ENCODE measurements at regions not wholly inside any gene's neighbourhood (a gene's known extent, or its start where the extent isn't known, plus 50 kb on each side); places are given as distances from the start of the nearest gene placed in this dataset.

GRCh38 chr17:33509331-33509730 is 216.2 kb upstream of the ASIC2 start:
- DNase-seq (ENCODE audit: low read depth in 4 of 4, low spot score in 2 of 4): no peak

DNA sequence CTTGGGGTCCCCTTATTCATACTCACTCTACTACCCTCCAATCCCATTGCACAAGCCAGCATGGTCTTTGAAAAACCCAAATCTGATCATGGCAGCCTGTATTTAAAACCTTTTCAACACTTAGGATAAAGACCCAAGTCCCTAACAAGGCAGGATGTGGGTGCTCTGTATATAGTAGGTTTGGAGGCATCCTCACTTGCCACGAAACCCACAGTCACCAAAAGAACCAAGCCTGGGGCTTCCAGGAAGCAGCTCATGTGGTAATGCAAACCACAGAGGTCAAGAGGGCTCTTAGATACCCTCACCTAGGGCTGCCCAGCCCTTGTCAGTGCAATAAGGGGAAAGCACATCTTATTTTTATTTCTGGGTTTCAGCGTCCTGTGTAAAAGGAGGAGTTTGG is 218.6 kb upstream of the ASIC2 start:
- DNase-seq (ENCODE audit: low read depth in 4 of 4, low spot score in 2 of 4): no peak

- no peak for DNase-seq (ENCODE audit: low read depth in 4 of 4, low spot score in 2 of 4)
Observed at GRCh38 chr17:33512113-33512512, 219.0 kb upstream of the ASIC2 start.

- no peak for DNase-seq (ENCODE audit: low read depth in 4 of 4, low spot score in 2 of 4)
Observed at GRCh38 chr17:33513769-33514168, 220.7 kb upstream of the ASIC2 start.

DNA sequence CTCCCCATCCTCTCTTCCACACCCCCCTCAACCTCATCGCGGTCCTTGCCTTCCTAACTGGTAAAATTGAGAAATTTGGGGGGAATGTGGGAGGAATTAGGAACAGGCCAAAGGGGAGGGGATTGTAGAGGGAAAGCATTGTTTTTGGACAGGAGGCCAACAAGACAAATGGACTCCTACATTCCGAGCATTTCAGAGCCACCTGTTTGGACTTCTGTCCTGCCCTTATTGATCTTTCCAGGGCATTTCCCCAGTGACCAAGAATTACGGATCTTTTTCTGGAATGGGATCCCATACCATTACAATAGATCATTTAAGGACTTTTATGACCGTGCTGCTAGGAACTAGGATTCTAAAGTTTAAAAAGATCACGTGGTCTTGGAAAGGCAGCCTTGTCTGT is 221.3 kb upstream of the ASIC2 start:
- DNase-seq (ENCODE audit: low read depth in 4 of 4, low spot score in 2 of 4): no peak

DNA sequence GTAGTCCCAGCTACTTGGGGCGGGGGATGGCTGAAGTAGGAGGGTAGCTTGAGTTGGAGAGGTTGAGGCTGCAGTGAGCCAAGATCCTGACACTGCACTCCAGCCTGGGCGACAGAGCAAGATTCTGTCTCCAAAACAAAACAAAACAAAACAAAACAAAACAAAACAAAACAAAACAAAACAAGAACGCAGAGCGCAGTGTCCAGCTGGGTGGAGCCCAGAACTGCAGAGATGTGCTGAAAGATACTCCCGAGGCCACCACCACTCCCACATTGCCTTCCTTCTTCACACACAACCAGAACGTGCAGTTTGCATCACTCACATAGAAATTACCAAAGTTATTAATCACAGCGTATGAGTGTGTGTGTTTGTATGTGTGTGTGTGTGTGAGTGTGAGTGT is 222.9 kb upstream of the ASIC2 start:
- DNase-seq (ENCODE audit: low read depth in 4 of 4, low spot score in 2 of 4): no peak

- no peak for DNase-seq (ENCODE audit: low read depth in 4 of 4, low spot score in 2 of 4)
Observed at GRCh38 chr17:33516645-33517044, 223.6 kb upstream of the ASIC2 start.

- no peak for DNase-seq (ENCODE audit: low read depth in 4 of 4, low spot score in 2 of 4)
Observed at GRCh38 chr17:33517746-33518145, 224.7 kb upstream of the ASIC2 start.

DNA sequence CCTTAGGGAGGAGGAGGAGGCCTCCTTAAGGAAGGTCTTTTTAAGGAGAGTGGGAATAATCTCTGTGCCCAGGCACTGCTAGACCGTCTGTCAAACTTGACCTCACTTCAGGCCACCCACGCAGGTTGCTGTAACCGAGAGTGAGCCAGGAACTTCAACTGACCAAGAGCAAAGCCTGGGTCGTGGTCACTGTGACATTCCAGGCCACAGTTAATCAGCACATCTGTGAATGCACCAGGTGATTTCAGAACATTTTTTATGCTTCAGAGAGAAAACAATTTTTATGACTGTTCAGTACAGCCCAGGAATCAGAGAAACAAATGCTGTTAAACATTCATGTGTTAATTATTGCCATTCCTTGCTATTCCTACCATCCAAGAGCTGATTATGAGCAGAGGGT is 226.6 kb upstream of the ASIC2 start:
- no peak for DNase-seq (ENCODE audit: low read depth in 4 of 4, low spot score in 2 of 4)

- peak in 3 of 4 donors; percentile 29 to 54 (median 35) for DNase-seq (ENCODE audit: low read depth in 4 of 4, low spot score in 2 of 4)
Observed at GRCh38 chr17:33520426-33521330, 227.6 kb upstream of the ASIC2 start.

DNA sequence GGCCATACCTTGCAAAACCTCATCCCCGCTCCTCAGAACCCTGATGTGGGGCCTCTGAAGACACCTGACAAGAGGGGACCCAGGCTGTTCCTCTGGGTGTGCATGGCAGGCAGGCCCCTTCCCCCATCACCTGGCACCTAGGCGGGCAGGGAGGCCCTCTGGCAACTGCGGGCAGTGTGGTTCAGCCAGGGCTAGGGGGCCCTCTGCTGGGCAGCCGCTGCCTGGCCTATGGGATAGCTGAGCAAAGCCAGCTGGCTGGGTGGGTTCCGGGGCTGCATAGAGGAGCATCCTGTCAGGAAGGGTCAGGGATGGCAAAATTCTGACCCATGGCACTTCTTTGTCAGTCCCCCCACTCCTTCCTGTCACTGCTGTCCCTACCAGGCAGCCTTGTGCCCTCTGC is 228.7 kb upstream of the ASIC2 start:
- no peak for DNase-seq (ENCODE audit: low read depth in 4 of 4, low spot score in 2 of 4)

DNA sequence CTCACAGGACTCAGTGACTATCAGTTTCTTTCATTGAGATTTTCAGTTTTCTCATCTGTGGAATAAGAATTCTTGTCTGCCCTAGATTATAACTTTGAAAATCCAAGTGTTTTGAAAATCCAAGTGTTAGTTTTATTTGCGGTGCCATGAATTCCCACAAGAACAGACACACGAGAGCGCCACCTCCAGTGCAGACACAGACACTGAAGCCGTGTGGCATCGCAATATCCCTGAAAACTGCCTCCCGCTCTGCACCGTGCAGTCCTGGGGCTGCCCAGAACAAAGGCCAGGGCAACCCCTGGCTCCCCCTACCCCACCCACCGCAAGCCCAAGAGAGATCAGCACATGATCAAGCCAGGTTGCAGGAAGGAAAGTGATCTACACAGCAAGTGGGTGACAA is 229.5 kb upstream of the ASIC2 start:
- DNase-seq (ENCODE audit: low read depth in 4 of 4, low spot score in 2 of 4): no peak

GRCh38 chr17:33523577-33523981 is 230.5 kb upstream of the ASIC2 start:
- no peak for DNase-seq (ENCODE audit: low read depth in 4 of 4, low spot score in 2 of 4)

- DNase-seq (ENCODE audit: low read depth in 4 of 4, low spot score in 2 of 4): no peak
Observed at GRCh38 chr17:33525186-33525585, 232.1 kb upstream of the ASIC2 start.

DNA sequence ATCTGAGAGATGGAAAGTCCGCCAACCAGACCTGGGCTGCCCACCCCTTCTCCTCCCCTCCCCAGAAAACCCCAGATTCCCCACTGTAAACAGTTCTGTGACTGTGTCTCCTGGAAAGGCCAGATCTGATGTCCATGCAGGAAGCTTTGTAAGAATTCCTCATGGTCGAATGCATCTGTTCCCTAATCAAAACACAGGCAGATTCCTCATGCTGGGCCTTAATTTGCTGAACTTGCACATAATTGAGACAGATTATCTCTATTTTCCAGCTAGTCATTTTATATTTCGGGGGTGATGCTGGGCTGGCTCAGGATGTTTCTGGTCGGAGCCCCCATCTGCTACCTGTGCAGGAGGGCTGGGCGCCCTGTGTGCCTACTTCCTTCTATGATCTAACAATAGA is 233.6 kb upstream of the ASIC2 start:
- no peak for DNase-seq (ENCODE audit: low read depth in 4 of 4, low spot score in 2 of 4)

- DNase-seq (ENCODE audit: low read depth in 4 of 4, low spot score in 2 of 4): no peak
Observed at GRCh38 chr17:33527290-33527689, 234.2 kb upstream of the ASIC2 start.

DNA sequence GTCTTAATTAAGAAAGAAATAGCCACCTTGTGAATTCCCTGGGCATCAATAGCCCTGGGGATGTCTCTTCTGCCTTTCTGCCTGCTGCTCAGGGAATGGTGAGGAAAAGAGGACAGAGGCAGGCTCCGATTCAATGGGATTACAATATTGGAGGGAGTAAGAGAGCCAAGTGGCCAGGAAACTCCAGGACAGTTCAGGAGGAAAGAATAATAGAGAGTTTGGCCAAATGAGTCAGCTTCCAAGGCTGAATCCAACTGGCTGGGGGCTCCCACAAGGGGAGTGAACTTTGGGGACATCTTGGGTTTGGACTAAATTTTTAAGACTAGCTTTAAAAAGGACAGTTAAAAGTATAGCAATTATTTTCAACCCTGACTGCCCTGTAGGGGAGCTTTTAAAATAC is 235.8 kb upstream of the ASIC2 start:
- DNase-seq (ENCODE audit: low read depth in 4 of 4, low spot score in 2 of 4): no peak

DNA sequence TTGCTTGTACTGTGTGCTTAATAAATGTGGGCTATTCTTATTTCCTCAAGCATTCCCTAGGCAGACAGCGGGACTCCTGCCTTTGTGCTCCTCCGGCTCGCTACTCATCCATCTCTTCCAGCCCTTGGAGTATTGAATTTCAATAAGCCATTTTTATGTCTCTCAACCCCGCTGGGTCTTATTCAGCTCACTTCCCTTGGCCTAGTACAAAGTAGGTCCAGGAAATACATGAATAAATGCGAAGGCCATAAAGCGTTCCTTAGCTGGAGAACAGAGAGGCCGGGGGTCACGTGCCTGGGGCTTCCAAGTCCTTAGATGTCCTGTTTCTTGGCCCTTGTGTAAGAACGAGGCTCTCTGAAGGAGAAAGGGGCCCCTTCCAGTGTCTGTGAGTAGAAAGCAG is 236.7 kb upstream of the ASIC2 start:
- DNase-seq (ENCODE audit: low read depth in 4 of 4, low spot score in 2 of 4): no peak

DNA sequence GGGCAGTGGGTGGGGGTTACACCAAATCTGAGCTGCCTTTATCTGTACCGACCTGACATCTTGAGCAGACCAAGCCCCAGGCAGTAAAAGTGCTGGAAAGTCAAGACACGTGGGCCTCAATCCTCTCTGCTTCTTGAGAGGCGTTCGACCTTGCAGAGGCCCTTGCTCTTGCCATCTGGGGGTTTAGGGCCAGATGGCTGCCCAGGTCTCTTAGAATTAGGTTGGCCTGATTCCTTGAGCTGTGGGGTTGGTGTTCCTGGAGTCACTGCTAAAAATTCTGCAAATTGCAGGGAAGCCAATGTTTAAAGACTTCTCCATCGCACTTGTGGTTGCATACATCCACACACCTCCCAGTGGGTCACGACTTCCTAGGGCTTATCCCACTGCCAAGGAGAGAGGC is 238.2 kb upstream of the ASIC2 start:
- no peak for DNase-seq (ENCODE audit: low read depth in 4 of 4, low spot score in 2 of 4)

DNA sequence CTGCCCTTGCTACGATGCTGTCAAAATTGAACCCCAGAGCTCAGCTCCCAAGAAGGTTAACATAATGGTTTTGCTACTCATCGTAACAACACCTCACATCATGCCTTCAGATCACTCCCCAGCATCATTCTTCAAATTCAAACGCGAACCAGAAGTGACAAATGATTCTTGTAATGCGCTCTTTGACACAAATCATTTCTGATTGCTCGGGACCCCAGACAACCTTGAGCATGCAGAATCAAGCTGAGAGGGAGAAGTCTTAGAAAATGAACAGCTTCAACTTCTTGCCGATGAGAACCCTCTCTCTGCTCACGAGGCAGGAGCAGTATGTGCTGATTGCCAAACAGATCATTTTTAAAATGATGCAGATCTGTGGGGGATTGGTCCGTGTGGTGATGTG is 241.0 kb upstream of the ASIC2 start:
- DNase-seq (ENCODE audit: low read depth in 4 of 4, low spot score in 2 of 4): no peak

DNA sequence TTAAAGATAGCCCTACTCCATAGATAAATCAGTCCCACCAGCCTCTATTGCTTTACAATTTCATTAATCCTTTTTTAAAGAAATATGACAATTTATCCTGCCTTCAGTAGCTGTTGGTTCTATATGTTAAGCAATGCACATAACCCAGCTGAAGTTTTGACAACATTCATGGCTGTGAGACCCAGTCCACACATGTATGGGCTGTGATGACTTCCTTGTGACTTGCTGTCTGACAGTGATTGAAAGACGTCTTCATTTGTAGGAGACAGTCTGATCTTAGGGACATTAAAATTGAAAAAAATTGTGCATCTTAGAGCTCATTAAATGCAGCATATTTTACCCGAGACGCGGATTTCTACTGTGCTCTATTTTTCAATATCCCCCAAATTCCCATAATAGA is 252.0 kb upstream of the ASIC2 start:
- DNase-seq (ENCODE audit: low read depth in 4 of 4, low spot score in 2 of 4): no peak

GRCh38 chr17:33550261-33550660 is 257.2 kb upstream of the ASIC2 start:
- DNase-seq (ENCODE audit: low read depth in 4 of 4, low spot score in 2 of 4): no peak

GRCh38 chr17:33551075-33551474 is 258.0 kb upstream of the ASIC2 start:
- no peak for DNase-seq (ENCODE audit: low read depth in 4 of 4, low spot score in 2 of 4)
